ELR (cell line): ENCODE measurements at regions not wholly inside any gene's neighbourhood (a gene's known extent, or its start where the extent isn't known, plus 50 kb on each side); places are given as distances from the start of the nearest gene placed in this dataset.

Experiments used
- DNase-seq: peaks from one replicate; pipeline ENCODE4 v3.0.0-alpha.2; 2015; ENCODE audit warnings: low read depth

DNA sequence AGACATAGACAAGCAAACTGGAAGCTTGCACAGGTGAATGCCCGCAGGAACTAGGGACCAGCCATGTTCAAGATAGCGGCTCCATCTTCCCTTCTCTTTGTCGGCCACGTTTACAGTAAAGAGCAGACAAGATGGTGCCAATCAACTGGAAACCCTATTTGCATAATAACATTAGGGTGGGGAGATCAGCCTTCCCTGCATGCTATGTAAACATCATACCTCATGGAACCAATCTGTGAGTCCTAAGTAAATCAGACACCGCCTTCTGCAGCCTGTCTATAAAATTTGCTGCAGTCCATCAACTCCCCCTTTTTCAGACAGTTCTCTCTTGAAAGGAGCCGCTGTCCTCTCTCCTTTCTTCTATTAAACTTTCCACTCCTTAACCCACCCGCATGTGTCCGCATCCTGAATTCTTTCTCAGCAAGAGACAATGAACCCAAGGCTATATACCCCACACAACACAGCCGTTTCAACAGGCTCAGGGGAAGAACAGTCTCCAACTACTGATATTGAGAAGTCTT, 384.4 kb downstream of the EIPR1 start:
- DNase-seq, result no peak

DNA sequence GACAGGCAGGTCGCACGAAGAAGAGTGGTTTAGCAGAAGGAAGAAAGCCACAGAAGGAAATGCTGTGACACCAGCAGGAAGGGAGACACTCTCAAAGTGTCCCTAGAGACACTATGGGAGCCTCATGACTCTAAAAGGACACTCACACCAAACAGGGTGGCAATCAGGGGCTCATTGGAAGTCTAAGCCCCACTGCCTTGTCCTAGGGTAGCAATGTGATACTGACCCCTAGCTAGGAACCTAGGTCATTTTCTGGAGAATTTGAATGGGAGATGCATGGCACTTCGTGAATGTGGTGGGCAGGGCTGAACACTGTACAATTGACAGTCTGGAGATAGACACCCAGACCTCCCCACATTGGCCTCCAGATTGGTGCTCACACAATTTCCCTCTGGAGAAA, 385.0 kb downstream of the EIPR1 start:
- DNase-seq, result no peak

- DNase-seq, result no peak
Observed at GRCh38 chr2:2985020-2985419, 392.6 kb downstream of the EIPR1 start.

DNA sequence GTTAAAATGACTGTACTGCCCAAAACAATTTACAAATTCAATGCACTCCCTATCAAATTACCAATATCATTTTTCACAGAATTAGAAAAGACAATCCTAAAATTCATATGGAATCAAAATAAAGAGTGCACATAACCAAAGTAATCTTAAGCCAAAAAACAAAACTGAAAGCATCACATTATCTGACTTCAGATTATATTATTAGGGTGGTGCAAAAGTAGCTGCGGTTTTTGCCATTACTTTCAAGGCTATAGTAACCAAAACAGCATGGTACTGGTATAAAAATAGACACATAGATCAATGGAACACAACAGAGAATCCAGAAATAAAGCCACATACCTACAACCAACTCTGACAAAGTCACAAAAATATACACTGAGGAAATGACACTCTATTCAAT, 396.6 kb downstream of the EIPR1 start:
- no peak for DNase-seq

GRCh38 chr2:2974982-2975381, 402.6 kb downstream of the EIPR1 start:
- no peak for DNase-seq

DNA sequence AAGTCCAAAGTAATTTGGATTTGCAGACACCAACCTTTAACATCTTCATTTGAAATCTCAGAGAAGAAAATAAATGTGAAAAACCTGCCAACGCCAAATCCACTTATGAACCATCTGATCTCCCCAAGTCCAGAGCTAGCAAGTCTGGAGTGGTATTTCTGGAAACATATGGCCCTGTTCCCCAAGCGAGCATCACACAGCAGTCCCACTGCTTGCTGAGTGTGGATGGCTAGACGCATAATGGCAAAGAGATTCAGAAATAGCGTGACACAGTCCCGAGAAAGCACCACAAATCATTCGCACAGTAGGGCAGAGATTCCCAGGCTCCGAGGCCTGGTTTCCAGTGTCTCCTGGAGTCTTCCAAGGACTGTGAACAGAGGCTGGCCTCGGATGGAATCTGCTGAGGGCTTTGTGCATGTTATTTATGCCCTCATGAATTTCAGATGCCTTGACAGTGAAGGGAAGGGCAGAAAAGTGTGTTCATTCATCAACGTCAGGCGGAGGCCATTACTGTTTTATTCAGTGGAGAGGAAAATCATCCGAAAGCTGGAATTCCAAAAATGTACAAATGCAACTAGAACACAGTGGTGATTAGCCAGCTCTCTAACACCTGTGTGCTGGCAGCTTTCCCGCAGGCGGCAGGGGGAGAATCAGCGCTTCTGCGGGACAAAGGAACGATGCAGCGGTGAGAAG, 417.0 kb downstream of the EIPR1 start:
- no peak for DNase-seq

DNA sequence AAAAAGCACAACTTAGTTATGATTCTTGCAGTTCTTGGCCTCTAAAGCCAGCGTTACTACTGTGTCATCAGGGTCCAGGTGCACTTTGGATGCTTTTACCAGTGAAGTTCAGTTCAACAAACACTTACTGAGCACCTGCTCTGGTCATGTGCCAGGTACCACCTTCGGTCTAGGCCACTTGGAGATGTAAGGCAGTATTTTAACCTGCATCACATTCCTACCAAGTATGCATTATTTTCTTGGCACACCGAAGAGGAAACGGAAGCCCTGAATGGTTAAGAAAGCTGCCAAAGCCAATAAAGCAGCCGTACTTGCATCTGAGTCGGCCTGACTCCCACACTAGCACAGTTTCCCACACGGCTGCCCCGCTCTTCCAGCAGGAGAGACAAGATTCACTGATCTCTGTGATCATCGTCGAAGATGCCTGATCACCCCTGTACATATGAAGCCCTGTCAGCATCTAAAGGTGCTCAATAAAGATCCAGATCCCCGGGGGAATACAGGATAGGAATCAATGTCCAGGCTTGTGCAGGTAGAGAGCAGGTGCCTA, 427.1 kb downstream of the EIPR1 start:
- no peak for DNase-seq

DNA sequence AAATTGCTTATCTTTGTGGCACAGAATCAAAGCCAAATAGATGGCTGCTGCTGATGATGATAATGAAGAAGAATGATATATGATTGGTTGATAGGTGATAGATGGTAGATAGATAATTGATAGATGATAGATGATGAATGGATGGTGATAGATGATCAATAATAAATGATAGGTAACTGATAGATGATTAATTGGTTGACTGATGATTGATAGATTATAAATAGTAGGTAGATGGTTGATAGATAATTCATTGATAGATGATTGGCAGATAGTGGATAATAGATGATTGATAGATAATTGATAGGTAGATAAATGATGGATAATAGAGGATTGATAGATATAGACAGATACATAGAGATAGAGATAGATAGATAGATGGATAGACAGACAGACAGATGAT, 430.2 kb downstream of the EIPR1 start:
- DNase-seq, result no peak

- no peak for DNase-seq
Observed at GRCh38 chr2:2942906-2943305, 434.7 kb downstream of the EIPR1 start.

DNA sequence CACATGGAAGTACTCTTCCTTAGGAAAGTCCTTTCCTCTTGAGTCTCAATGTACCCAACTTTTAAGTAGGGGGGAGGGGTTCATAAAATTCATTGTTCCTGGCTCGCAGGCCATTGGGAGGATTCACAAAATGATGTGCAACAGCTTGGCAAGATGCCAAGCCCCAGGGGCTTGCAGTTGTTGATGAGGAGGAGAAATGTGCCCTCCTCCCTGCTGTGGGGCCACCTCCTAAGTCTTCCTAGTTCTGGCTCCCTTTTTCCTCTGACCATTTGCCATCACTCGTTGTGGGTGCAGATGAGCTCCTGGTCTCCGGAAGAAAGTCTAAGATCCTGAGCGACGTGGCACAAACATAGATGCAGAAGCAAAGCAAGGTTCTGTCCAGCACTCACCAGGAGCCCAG, 435.4 kb downstream of the EIPR1 start:
- no peak for DNase-seq

GRCh38 chr2:2941205-2941604, 436.4 kb downstream of the EIPR1 start:
- DNase-seq, result no peak

- no peak for DNase-seq
Observed at GRCh38 chr2:2940702-2941101, 436.9 kb downstream of the EIPR1 start.

DNA sequence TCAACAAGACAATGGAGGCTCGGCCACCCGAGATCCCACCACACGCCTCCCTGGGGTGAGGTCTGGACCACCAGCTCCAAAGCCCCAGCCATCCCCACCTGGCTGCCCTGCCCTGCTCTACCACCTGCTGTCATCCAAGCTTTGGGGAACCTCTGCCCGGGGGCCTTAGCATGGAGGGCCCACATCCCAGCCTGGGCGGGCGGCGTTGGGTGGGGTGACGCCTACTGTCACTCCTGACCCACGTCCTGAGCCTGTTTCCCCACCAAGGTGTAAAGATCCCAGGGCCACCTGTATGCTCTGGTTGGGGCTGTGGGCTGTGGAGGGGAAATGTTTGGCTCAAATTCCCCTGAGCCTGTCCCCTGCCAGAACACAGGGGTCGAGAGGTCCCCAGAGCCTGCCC, 437.6 kb downstream of the EIPR1 start:
- no peak for DNase-seq

DNA sequence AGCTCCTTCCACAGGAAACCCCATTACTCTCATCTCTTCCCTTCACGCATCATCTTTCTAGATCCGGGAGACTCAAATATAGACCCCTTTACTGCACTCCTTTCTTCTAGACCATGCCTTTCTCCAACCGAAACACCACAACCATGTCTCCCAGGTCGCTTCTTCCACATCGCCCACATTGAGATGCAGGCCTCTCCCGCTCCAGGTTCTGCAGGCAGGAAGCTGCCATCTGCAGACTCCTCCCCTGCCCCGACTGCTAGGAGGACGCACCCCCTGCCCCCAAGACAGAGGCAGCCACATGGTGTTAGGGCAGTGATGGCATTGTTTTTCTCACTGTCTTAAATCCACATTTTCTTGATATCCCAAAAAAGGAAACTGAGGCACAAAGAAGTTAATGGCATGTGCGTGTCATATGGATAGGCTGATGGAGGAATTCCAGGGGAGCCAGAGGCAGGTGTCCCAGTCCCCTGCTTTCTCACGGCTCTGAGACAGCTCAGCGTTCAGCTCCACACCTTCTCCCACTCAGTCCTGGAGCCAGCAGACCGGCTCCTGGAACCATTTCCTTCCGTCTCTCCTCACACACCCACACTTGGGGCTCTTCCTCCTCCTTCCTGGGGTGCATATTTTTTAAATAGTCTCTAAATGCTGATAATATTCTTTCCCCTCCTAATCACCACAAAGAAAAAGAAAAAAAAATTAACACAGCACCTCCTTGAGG, 438.4 kb downstream of the EIPR1 start:
- no peak for DNase-seq

DNA sequence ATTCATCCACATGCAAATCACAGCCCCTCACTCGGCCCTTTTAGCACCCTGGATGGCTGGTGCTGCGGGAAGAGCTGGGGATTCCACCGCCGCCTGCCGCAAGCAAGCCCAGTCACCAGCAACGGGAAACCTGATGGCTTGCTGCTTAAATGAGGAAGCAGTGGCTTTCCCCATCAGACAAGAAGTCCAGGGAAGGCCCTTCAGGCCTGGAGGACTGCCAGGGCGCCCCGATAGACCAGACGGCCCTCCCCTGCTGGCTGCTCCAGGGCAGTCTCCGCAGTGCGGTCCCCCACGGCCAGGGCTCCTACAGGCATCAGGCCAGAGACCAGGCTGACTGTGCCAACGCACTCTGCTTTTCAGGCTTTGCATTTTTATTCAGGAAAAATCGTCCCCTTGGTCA, 439.1 kb downstream of the EIPR1 start:
- DNase-seq, result no peak

- no peak for DNase-seq
Observed at GRCh38 chr2:2935445-2936149, 442.0 kb downstream of the EIPR1 start.

DNA sequence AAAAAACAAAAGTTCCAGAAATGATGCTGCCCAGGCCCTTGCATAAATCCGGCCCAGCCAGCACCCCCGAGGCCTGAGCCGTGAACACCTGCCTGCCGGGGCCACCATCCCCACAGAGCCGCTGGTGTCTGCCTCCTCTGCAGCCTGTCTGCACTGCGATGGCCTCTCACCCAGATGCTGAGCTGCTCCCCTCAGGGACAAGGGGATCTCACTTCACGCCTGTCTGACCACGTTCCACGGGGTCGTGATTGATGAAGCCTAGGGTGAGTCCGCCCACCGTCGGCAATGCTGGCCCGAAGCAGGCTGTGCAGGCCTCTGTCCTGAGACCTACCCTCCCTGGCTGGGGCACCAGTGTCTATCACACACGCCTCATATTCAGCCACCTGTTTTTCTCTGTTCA, 444.2 kb downstream of the EIPR1 start:
- no peak for DNase-seq

GRCh38 chr2:2932692-2933305, 444.8 kb downstream of the EIPR1 start:
- DNase-seq, result no peak

DNA sequence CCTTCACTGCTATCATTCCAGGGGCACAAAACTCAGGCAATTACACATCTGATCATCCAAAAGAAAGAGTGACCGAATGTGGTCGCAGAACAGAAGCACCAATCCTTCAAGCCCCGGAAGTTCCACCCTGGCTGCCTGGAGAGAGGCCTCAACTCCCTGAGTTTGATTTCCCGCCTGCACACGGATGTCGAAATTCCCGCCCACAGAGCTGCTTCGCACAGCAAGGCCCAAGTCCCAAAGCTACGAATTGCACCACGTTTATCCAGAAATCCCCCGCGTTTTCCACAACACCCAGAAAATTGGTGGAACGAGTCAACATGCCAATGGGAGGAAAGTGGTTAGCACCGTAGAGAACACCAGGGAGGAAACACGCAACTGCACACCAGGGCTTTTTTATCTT, 445.4 kb downstream of the EIPR1 start:
- no peak for DNase-seq

GRCh38 chr2:2931318-2932075, 446.1 kb downstream of the EIPR1 start:
- no peak for DNase-seq

GRCh38 chr2:2930841-2931240, 446.8 kb downstream of the EIPR1 start:
- DNase-seq, result no peak

GRCh38 chr2:2926858-2927175, 450.8 kb downstream of the EIPR1 start:
- no peak for DNase-seq
